Naive B cell (primary cell): ENCODE measurements at regions not wholly inside any gene's neighbourhood (a gene's known extent, or its start where the extent isn't known, plus 50 kb on each side); places are given as distances from the start of the nearest gene placed in this dataset.
A peak's percentile ranks its signal among the peaks of the same experiment; 100 is the strongest.
"Not testable (repeated sequence)": the region's sequence is repeated elsewhere in the genome, so short reads cannot be mapped to it uniquely, and the experiment has no call there.

Source experiments
- ATAC-seq, 2 donors: fragments of 150-1000 bp; cut with Tn5 transposase; 2 replicates each; pipeline ENCODE4 v1.10.0; 2021; ENCODE audit warnings: low read depth in 2 of 2, mild to moderate bottlenecking in 2 of 2, moderate library complexity in 2 of 2
- DNase-seq: peaks from one replicate; pipeline ENCODE4 v3.0.0; 2022
- H3K27ac Mint-ChIP-seq, 6 donors: one replicate each; pipeline ENCODE4 v1.8.0; 2020 to 2022; ENCODE audit warnings: mild to moderate bottlenecking in 6 of 6, mixed read lengths in 6 of 6, moderate library complexity in 5 of 6, inconsistent platforms in 2 of 6
- H3K27me3 Mint-ChIP-seq, 3 donors: one replicate each; pipeline ENCODE4 v1.8.0; 2021 to 2022; ENCODE audit warnings: mixed read lengths in 3 of 3, mild to moderate bottlenecking in 1 of 3
- H3K36me3 Mint-ChIP-seq, 2 donors: one replicate each; pipeline ENCODE4 v1.8.0; 2020 to 2022; ENCODE audit warnings: mixed read lengths in 2 of 2, inconsistent platforms in 1 of 2, mild to moderate bottlenecking in 1 of 2
- H3K4me1 Mint-ChIP-seq, 3 donors: one replicate each; pipeline ENCODE4 v1.8.0; 2020 to 2022; ENCODE audit warnings: mixed read lengths in 3 of 3, inconsistent platforms in 1 of 3, mild to moderate bottlenecking in 1 of 3, moderate library complexity in 1 of 3
- H3K4me3 Mint-ChIP-seq, 8 donors: one replicate each; pipeline ENCODE4 v1.8.0; 2020 to 2022; ENCODE audit warnings: mild to moderate bottlenecking in 8 of 8, mixed read lengths in 8 of 8, moderate library complexity in 8 of 8, inconsistent platforms in 2 of 8
- H3K9me3 Mint-ChIP-seq, 7 donors: one replicate each; pipeline ENCODE4 v1.8.0; 2020 to 2022; ENCODE audit warnings: mixed read lengths in 7 of 7, mild to moderate bottlenecking in 5 of 7, inconsistent platforms in 2 of 7, moderate library complexity in 1 of 7

GRCh38 chr15:25137013-25137412 lies 182.2 kb downstream of the SNRPN start:
- H3K4me3 Mint-ChIP-seq = no peak overlapping the region
- H3K9me3 Mint-ChIP-seq = peaks cover 7 to 67% (median 27%) of the 10 kb centered on the region in 7 donors
- H3K27ac Mint-ChIP-seq = peak overlapping the region in 1 of 6 donors; percentile 33
- ATAC-seq = no peak
- no peaks in the 10 kb centered on the region for H3K4me1 Mint-ChIP-seq
- no peaks in the 10 kb centered on the region for H3K27me3 Mint-ChIP-seq
- H3K36me3 Mint-ChIP-seq = peaks cover 3 to 8% of the 10 kb centered on the region in 2 donors
- DNase-seq = no peak

GRCh38 chr15:25169318-25169717 lies 214.5 kb downstream of the SNRPN start:
- H3K36me3 Mint-ChIP-seq = peaks cover 0 to 6% of the 10 kb centered on the region in 2 donors
- H3K27me3 Mint-ChIP-seq = no peaks in the 10 kb centered on the region
- ATAC-seq = no peak
- peaks cover 4 to 40% (median 23%) of the 10 kb centered on the region in 7 donors for H3K9me3 Mint-ChIP-seq
- H3K4me1 Mint-ChIP-seq = no peaks in the 10 kb centered on the region
- H3K4me3 Mint-ChIP-seq = no peak overlapping the region
- DNase-seq = no peak
- H3K27ac Mint-ChIP-seq = no peak overlapping the region

GRCh38 chr15:25170113-25170731 lies 215.4 kb downstream of the SNRPN start:
- Mint-ChIP-seq H3K27me3 (no peaks in the 10 kb centered on the region), H3K4me1 (no peaks in the 10 kb centered on the region), H3K9me3 (peaks cover 13 to 41% (median 31%) of the 10 kb centered on the region in 7 donors), H3K27ac (no peak overlapping the region), H3K4me3 (peak overlapping the region in 1 of 8 donors; percentile 66), H3K36me3 (peaks cover 0 to 14% of the 10 kb centered on the region in 2 donors)
- ATAC-seq (no peak), DNase-seq (no peak)

GRCh38 chr15:25170781-25171110 lies 216.0 kb downstream of the SNRPN start:
- Mint-ChIP-seq H3K4me3 (no peak overlapping the region), H3K9me3 (peaks cover 13 to 40% (median 29%) of the 10 kb centered on the region in 7 donors), H3K27ac (no peak overlapping the region), H3K36me3 (peaks cover 0 to 14% of the 10 kb centered on the region in 2 donors), H3K4me1 (no peaks in the 10 kb centered on the region), H3K27me3 (no peaks in the 10 kb centered on the region)
- no peak for DNase-seq
- ATAC-seq = no peak

GRCh38 chr15:25171111-25171811 lies 216.5 kb downstream of the SNRPN start:
- Mint-ChIP-seq H3K9me3 (peaks cover 13 to 40% (median 33%) of the 10 kb centered on the region in 7 donors), H3K36me3 (peaks cover 0 to 14% of the 10 kb centered on the region in 2 donors), H3K27me3 (no peaks in the 10 kb centered on the region), H3K27ac (no peak overlapping the region), H3K4me3 (no peak overlapping the region), H3K4me1 (no peaks in the 10 kb centered on the region)
- DNase-seq (no peak), ATAC-seq (no peak)

GRCh38 chr15:25171856-25172687 lies 217.3 kb downstream of the SNRPN start:
- ATAC-seq (no peak), DNase-seq (no peak)
- Mint-ChIP-seq H3K27ac (no peak overlapping the region), H3K27me3 (no peaks in the 10 kb centered on the region), H3K36me3 (peaks cover 0 to 14% of the 10 kb centered on the region in 2 donors), H3K9me3 (peaks cover 13 to 40% (median 36%) of the 10 kb centered on the region in 7 donors), H3K4me1 (no peaks in the 10 kb centered on the region), H3K4me3 (peak overlapping the region in 1 of 8 donors; percentile 6)

- H3K36me3 Mint-ChIP-seq = peaks cover 0 to 14% of the 10 kb centered on the region in 2 donors
- no peak for ATAC-seq
- H3K4me1 Mint-ChIP-seq = no peaks in the 10 kb centered on the region
- peak overlapping the region in 1 of 8 donors; percentile 6 for H3K4me3 Mint-ChIP-seq
- DNase-seq = no peak
- no peak overlapping the region for H3K27ac Mint-ChIP-seq
- H3K27me3 Mint-ChIP-seq = no peaks in the 10 kb centered on the region
- H3K9me3 Mint-ChIP-seq = peaks cover 13 to 40% (median 36%) of the 10 kb centered on the region in 7 donors
These were observed 217.9 kb downstream of the SNRPN start for GRCh38 chr15:25172691-25173090.

GRCh38 chr15:25173241-25174028 lies 218.6 kb downstream of the SNRPN start:
- ATAC-seq = no peak
- H3K9me3 Mint-ChIP-seq = peaks cover 13 to 42% (median 38%) of the 10 kb centered on the region in 7 donors
- DNase-seq = no peak

GRCh38 chr15:25174149-25174548 lies 219.4 kb downstream of the SNRPN start:
- Mint-ChIP-seq H3K9me3 (peaks cover 13 to 42% (median 38%) of the 10 kb centered on the region in 7 donors), H3K36me3 (peaks cover 0 to 14% of the 10 kb centered on the region in 2 donors)
- ATAC-seq, H3K4me1 Mint-ChIP-seq, H3K27me3 Mint-ChIP-seq, DNase-seq, H3K4me3 Mint-ChIP-seq, H3K27ac Mint-ChIP-seq: not testable (repeated sequence)

More at GRCh38 chr15:25173241-25174028, 218.6 kb downstream of the SNRPN start:
- H3K4me3 Mint-ChIP-seq = no peak overlapping the region
- no peak overlapping the region for H3K27ac Mint-ChIP-seq
- H3K4me1 Mint-ChIP-seq = no peaks in the 10 kb centered on the region
- H3K36me3 Mint-ChIP-seq = peaks cover 0 to 14% of the 10 kb centered on the region in 2 donors
- H3K27me3 Mint-ChIP-seq = no peaks in the 10 kb centered on the region

GRCh38 chr15:25175033-25175788 lies 220.4 kb downstream of the SNRPN start:
- Mint-ChIP-seq H3K36me3 (peaks cover 0 to 14% of the 10 kb centered on the region in 2 donors), H3K4me1 (no peaks in the 10 kb centered on the region), H3K27ac (no peak overlapping the region), H3K4me3 (no peak overlapping the region), H3K27me3 (no peaks in the 10 kb centered on the region), H3K9me3 (peaks cover 9 to 41% (median 30%) of the 10 kb centered on the region in 7 donors)
- DNase-seq (no peak), ATAC-seq (no peak)

- Mint-ChIP-seq H3K9me3 (peaks cover 8 to 40% (median 30%) of the 10 kb centered on the region in 7 donors), H3K4me1 (no peaks in the 10 kb centered on the region), H3K27me3 (no peaks in the 10 kb centered on the region), H3K36me3 (peaks cover 0 to 14% of the 10 kb centered on the region in 2 donors), H3K4me3 (no peak overlapping the region), H3K27ac (no peak overlapping the region)
- ATAC-seq (no peak), DNase-seq (no peak)
These were observed 221.2 kb downstream of the SNRPN start for GRCh38 chr15:25175789-25176615.

- DNase-seq = no peak
- Mint-ChIP-seq H3K9me3 (peaks cover 8 to 40% (median 30%) of the 10 kb centered on the region in 7 donors), H3K36me3 (peaks cover 0 to 14% of the 10 kb centered on the region in 2 donors), H3K27me3 (no peaks in the 10 kb centered on the region), H3K4me3 (no peak overlapping the region), H3K4me1 (no peaks in the 10 kb centered on the region), H3K27ac (no peak overlapping the region)
- no peak for ATAC-seq
These were observed 221.8 kb downstream of the SNRPN start for GRCh38 chr15:25176616-25176923.
